GM23338 (cell line): ENCODE measurements at regions not wholly inside any gene's neighbourhood (a gene's known extent, or its start where the extent isn't known, plus 50 kb on each side); places are given as distances from the start of the nearest gene placed in this dataset.

Experiments
- ATAC-seq: fragments of 200-7000 bp; cut with Tn5 transposase; 3 replicates; pipeline ENCODE4 v1.9.1; 2020
- DNase-seq: peaks from one replicate; pipeline ENCODE4 v3.0.0-alpha.2; 2015; ENCODE audit warnings: low spot score
- H2AFZ ChIP-seq: fragments of 200-600 bp; sonication (generic); 2 replicates; pipeline ENCODE4 v1.8.0; 2016; ENCODE audit warnings: antibody characterized with exemption, mild to moderate bottlenecking, moderate library complexity
- H3F3A ChIP-seq: fragments of 200-600 bp; sonication (generic); replicated peaks from 2 replicates; pipeline ENCODE4 v1.8.0; 2017; ENCODE audit warnings: antibody characterized with exemption, mixed run types, low read depth
- H3K27ac ChIP-seq: fragments of 200-600 bp; sonication (generic); 2 replicates; pipeline ENCODE4 v1.6.1; 2016; ENCODE audit warnings: low read depth
- H3K27me3 ChIP-seq: fragments of 200-600 bp; sonication (generic); 2 replicates; pipeline ENCODE4 v1.8.0; 2016; ENCODE audit warnings: mild to moderate bottlenecking, mixed run types, moderate library complexity; ENCODE audit not compliant: insufficient read depth
- H3K36me3 ChIP-seq: fragments of 200-600 bp; sonication (generic); 2 replicates; pipeline ENCODE4 v1.8.0; 2016; ENCODE audit warnings: mild to moderate bottlenecking; ENCODE audit not compliant: insufficient read depth
- H3K4me1 ChIP-seq: fragments of 200-600 bp; sonication (generic); 2 replicates; pipeline ENCODE4 v1.8.0; 2016; ENCODE audit warnings: mild to moderate bottlenecking, moderate library complexity; ENCODE audit not compliant: insufficient read depth
- H3K4me2 ChIP-seq: fragments of 200-600 bp; sonication (generic); 2 replicates; pipeline ENCODE4 v1.7.1; 2017; ENCODE audit warnings: mixed run types
- H3K4me3 ChIP-seq: fragments of 200-600 bp; sonication (generic); 2 replicates; pipeline ENCODE4 v1.6.1; 2016; ENCODE audit warnings: mixed run types
- H3K79me2 ChIP-seq: fragments of 200-600 bp; sonication (generic); replicated peaks from 2 replicates; pipeline ENCODE4 v1.8.0; 2017; ENCODE audit warnings: mild to moderate bottlenecking; ENCODE audit not compliant: insufficient read depth
- H3K9me2 ChIP-seq: fragments of 200-600 bp; sonication (generic); 2 replicates; pipeline ENCODE4 v1.8.0; 2017; ENCODE audit not compliant: insufficient read depth
- H4K20me1 ChIP-seq: fragments of 200-600 bp; sonication (generic); replicated peaks from 2 replicates; pipeline ENCODE4 v1.8.0; 2017; ENCODE audit warnings: mild to moderate bottlenecking; ENCODE audit not compliant: insufficient read depth
- H3K27ac Mint-ChIP-seq: 2 replicates; pipeline ENCODE4 v1.8.0; 2020; ENCODE audit warnings: inconsistent platforms, mild to moderate bottlenecking, moderate library complexity, mixed read lengths
- H3K27me3 Mint-ChIP-seq: 3 replicates; pipeline ENCODE4 v1.8.0; 2022; ENCODE audit warnings: low read depth, mild to moderate bottlenecking, moderate library complexity, mixed read lengths, inconsistent platforms; ENCODE audit not compliant: insufficient read depth, poor library complexity
- H3K36me3 Mint-ChIP-seq: 3 replicates; pipeline ENCODE4 v1.8.0; 2021; ENCODE audit warnings: low read depth, mild to moderate bottlenecking, inconsistent platforms, moderate library complexity, mixed read lengths
- H3K4me1 Mint-ChIP-seq: 3 replicates; pipeline ENCODE4 v1.8.0; 2020; ENCODE audit warnings: mild to moderate bottlenecking, inconsistent platforms, mixed read lengths
- H3K4me3 Mint-ChIP-seq: 3 replicates; pipeline ENCODE4 v1.8.0; 2021; ENCODE audit warnings: moderate library complexity, mild to moderate bottlenecking, inconsistent platforms, mixed read lengths
- H3K9me3 Mint-ChIP-seq: 3 replicates; pipeline ENCODE4 v1.8.0; 2020; ENCODE audit warnings: moderate library complexity, mild to moderate bottlenecking, inconsistent platforms, mixed read lengths
- CREB1 ChIP-seq: fragments of 250-450 bp; sonication (Bioruptor Pico); IDR thresholded peaks from 2 replicates; pipeline ENCODE4 v1.5.0; 2020; ENCODE audit warnings: low read depth, mild to moderate bottlenecking, moderate library complexity
- EZH2 ChIP-seq: fragments of 200-600 bp; sonication (generic); IDR thresholded peaks from one replicate; pipeline ENCODE4 v1.8.0; 2017; ENCODE audit warnings: antibody characterized with exemption, mild to moderate bottlenecking, low read depth; ENCODE audit not compliant: unreplicated experiment
- EZH2phosphoT487 ChIP-seq: fragments of 200-600 bp; sonication (generic); IDR thresholded peaks from one replicate; pipeline ENCODE4 v1.8.1; 2018; ENCODE audit warnings: antibody characterized with exemption; ENCODE audit not compliant: unreplicated experiment
- JUNB ChIP-seq: IDR thresholded peaks from one replicate; pipeline ENCODE4 v1.6.1; 2016; ENCODE audit warnings: antibody characterized with exemption; ENCODE audit not compliant: unreplicated experiment
- NANOG ChIP-seq: IDR thresholded peaks from 2 replicates; pipeline ENCODE4 v1.6.1; 2016; ENCODE audit warnings: antibody characterized with exemption, borderline replicate concordance
- POLR2AphosphoS5 ChIP-seq: IDR thresholded peaks from 2 replicates; pipeline ENCODE4 v1.6.1; 2016; ENCODE audit warnings: antibody characterized with exemption, low read depth
- STAT1 ChIP-seq: IDR thresholded peaks from one replicate; pipeline ENCODE4 v1.6.1; 2016; ENCODE audit warnings: antibody characterized with exemption; ENCODE audit not compliant: unreplicated experiment
- ZNF114 ChIP-seq: fragments of 250-450 bp; sonication (Bioruptor Pico); IDR thresholded peaks from 2 replicates; pipeline ENCODE4 v1.5.0; 2020; ENCODE audit warnings: mild to moderate bottlenecking, moderate library complexity
- ZNF331 ChIP-seq: fragments of 250-450 bp; sonication (Bioruptor Pico); IDR thresholded peaks from 2 replicates; pipeline ENCODE4 v1.5.0; 2020; ENCODE audit warnings: low read depth, mild to moderate bottlenecking, moderate library complexity
- TF ChIP-seq, protein P1 (sequence below): fragments of 250-450 bp; sonication (Bioruptor Pico); IDR thresholded peaks from 2 replicates; pipeline ENCODE4 v1.5.0; 2020; ENCODE audit warnings: mild to moderate bottlenecking, moderate library complexity
- TF ChIP-seq, protein P2 (sequence below): IDR thresholded peaks from 2 replicates; pipeline ENCODE4 v1.6.1; 2016; ENCODE audit warnings: antibody characterized with exemption
- TF ChIP-seq, protein P3 (sequence below): IDR thresholded peaks from one replicate; pipeline ENCODE4 v1.6.1; 2018; ENCODE audit warnings: antibody characterized with exemption; ENCODE audit not compliant: unreplicated experiment
- TF ChIP-seq, protein P4 (sequence below), 2 experiments: fragments of 200-600 bp in 1 of 2; sonication (generic) in 1 of 2; conservative IDR thresholded peaks; 2 replicates each; pipeline versions ENCODE4 v1.5.1 to v1.6.1; 2016 to 2017; ENCODE audit warnings: antibody characterized with exemption in 2 of 2, low read depth in 2 of 2, mild to moderate bottlenecking in 2 of 2, moderate library complexity in 1 of 2

DNA sequence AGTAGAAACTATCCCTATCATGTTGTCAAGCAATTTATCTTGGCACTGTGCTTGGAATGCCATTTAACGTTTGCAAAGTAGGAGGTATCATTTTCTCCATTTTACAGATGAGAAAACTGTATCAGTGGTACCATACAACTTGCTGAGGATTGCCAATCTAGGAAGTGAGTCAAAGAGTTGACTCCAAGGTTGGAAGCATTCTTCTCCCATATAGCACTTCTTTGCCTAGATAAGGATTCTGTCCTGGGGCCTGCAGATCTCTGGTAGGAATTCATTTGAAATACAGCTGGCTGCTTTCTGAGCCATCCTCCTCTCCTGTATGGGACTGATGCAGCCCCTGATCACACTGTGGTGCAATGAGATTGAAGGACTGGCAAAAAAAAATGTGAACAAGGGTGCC lies 170.2 kb downstream of the ALDH1A2 start:
- Mint-ChIP-seq H3K27me3 (peaks cover 3% of the 10 kb centered on the region), H3K9me3 (no peaks in the 10 kb centered on the region), H3K4me3 (no peak overlapping the region), H3K36me3 (no peaks in the 10 kb centered on the region), H3K4me1 (no peaks in the 10 kb centered on the region), H3K27ac (no peak overlapping the region)
- no peaks in the 10 kb centered on the region for H3K4me1 ChIP-seq
- no peak overlapping the region for H2AFZ ChIP-seq
- peaks cover 4% of the 10 kb centered on the region; the same call in 1 of the 2 replicates for H3K9me2 ChIP-seq
- no peak overlapping the region for H3K4me3 ChIP-seq
- TF ChIP-seq, protein P1, sequence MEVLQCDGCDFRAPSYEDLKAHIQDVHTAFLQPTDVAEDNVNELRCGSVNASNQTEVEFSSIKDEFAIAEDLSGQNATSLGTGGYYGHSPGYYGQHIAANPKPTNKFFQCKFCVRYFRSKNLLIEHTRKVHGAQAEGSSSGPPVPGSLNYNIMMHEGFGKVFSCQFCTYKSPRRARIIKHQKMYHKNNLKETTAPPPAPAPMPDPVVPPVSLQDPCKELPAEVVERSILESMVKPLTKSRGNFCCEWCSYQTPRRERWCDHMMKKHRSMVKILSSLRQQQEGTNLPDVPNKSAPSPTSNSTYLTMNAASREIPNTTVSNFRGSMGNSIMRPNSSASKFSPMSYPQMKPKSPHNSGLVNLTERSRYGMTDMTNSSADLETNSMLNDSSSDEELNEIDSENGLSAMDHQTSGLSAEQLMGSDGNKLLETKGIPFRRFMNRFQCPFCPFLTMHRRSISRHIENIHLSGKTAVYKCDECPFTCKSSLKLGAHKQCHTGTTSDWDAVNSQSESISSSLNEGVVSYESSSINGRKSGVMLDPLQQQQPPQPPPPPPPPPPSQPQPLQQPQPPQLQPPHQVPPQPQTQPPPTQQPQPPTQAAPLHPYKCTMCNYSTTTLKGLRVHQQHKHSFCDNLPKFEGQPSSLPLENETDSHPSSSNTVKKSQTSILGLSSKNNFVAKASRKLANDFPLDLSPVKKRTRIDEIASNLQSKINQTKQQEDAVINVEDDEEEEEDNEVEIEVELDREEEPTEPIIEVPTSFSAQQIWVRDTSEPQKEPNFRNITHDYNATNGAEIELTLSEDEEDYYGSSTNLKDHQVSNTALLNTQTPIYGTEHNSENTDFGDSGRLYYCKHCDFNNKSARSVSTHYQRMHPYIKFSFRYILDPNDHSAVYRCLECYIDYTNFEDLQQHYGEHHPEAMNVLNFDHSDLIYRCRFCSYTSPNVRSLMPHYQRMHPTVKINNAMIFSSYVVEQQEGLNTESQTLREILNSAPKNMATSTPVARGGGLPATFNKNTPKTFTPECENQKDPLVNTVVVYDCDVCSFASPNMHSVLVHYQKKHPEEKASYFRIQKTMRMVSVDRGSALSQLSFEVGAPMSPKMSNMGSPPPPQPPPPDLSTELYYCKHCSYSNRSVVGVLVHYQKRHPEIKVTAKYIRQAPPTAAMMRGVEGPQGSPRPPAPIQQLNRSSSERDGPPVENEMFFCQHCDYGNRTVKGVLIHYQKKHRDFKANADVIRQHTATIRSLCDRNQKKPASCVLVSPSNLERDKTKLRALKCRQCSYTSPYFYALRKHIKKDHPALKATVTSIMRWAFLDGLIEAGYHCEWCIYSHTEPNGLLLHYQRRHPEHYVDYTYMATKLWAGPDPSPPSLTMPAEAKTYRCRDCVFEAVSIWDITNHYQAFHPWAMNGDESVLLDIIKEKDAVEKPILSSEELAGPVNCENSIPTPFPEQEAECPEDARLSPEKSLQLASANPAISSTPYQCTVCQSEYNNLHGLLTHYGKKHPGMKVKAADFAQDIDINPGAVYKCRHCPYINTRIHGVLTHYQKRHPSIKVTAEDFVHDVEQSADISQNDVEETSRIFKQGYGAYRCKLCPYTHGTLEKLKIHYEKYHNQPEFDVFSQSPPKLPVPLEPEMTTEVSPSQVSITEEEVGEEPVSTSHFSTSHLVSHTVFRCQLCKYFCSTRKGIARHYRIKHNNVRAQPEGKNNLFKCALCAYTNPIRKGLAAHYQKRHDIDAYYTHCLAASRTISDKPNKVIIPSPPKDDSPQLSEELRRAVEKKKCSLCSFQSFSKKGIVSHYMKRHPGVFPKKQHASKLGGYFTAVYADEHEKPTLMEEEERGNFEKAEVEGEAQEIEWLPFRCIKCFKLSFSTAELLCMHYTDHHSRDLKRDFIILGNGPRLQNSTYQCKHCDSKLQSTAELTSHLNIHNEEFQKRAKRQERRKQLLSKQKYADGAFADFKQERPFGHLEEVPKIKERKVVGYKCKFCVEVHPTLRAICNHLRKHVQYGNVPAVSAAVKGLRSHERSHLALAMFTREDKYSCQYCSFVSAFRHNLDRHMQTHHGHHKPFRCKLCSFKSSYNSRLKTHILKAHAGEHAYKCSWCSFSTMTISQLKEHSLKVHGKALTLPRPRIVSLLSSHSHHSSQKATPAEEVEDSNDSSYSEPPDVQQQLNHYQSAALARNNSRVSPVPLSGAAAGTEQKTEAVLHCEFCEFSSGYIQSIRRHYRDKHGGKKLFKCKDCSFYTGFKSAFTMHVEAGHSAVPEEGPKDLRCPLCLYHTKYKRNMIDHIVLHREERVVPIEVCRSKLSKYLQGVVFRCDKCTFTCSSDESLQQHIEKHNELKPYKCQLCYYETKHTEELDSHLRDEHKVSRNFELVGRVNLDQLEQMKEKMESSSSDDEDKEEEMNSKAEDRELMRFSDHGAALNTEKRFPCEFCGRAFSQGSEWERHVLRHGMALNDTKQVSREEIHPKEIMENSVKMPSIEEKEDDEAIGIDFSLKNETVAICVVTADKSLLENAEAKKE (CRISPR knock-in tag) = no peak
- TF ChIP-seq EZH2phosphoT487 (no peak), ZNF114 (CRISPR knock-in tag) (no peak), EZH2 (no peak), CREB1 (CRISPR knock-in tag) (no peak), POLR2AphosphoS5 (no peak), NANOG (no peak), JUNB (no peak), STAT1 (no peak), ZNF331 (no peak)
- TF ChIP-seq, protein P2, sequence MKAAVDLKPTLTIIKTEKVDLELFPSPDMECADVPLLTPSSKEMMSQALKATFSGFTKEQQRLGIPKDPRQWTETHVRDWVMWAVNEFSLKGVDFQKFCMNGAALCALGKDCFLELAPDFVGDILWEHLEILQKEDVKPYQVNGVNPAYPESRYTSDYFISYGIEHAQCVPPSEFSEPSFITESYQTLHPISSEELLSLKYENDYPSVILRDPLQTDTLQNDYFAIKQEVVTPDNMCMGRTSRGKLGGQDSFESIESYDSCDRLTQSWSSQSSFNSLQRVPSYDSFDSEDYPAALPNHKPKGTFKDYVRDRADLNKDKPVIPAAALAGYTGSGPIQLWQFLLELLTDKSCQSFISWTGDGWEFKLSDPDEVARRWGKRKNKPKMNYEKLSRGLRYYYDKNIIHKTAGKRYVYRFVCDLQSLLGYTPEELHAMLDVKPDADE = no peak
- TF ChIP-seq, protein P3, sequence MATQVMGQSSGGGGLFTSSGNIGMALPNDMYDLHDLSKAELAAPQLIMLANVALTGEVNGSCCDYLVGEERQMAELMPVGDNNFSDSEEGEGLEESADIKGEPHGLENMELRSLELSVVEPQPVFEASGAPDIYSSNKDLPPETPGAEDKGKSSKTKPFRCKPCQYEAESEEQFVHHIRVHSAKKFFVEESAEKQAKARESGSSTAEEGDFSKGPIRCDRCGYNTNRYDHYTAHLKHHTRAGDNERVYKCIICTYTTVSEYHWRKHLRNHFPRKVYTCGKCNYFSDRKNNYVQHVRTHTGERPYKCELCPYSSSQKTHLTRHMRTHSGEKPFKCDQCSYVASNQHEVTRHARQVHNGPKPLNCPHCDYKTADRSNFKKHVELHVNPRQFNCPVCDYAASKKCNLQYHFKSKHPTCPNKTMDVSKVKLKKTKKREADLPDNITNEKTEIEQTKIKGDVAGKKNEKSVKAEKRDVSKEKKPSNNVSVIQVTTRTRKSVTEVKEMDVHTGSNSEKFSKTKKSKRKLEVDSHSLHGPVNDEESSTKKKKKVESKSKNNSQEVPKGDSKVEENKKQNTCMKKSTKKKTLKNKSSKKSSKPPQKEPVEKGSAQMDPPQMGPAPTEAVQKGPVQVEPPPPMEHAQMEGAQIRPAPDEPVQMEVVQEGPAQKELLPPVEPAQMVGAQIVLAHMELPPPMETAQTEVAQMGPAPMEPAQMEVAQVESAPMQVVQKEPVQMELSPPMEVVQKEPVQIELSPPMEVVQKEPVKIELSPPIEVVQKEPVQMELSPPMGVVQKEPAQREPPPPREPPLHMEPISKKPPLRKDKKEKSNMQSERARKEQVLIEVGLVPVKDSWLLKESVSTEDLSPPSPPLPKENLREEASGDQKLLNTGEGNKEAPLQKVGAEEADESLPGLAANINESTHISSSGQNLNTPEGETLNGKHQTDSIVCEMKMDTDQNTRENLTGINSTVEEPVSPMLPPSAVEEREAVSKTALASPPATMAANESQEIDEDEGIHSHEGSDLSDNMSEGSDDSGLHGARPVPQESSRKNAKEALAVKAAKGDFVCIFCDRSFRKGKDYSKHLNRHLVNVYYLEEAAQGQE = no peak
- TF ChIP-seq, protein P4, sequence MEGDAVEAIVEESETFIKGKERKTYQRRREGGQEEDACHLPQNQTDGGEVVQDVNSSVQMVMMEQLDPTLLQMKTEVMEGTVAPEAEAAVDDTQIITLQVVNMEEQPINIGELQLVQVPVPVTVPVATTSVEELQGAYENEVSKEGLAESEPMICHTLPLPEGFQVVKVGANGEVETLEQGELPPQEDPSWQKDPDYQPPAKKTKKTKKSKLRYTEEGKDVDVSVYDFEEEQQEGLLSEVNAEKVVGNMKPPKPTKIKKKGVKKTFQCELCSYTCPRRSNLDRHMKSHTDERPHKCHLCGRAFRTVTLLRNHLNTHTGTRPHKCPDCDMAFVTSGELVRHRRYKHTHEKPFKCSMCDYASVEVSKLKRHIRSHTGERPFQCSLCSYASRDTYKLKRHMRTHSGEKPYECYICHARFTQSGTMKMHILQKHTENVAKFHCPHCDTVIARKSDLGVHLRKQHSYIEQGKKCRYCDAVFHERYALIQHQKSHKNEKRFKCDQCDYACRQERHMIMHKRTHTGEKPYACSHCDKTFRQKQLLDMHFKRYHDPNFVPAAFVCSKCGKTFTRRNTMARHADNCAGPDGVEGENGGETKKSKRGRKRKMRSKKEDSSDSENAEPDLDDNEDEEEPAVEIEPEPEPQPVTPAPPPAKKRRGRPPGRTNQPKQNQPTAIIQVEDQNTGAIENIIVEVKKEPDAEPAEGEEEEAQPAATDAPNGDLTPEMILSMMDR (conservative IDR thresholded peaks at IDR 0.05; ENCODE audit: low read depth in 2 of 2) = no peak
- no peaks in the 10 kb centered on the region for H3K36me3 ChIP-seq
- H3K27me3 ChIP-seq = no peaks in the 10 kb centered on the region
- H3F3A ChIP-seq = no peaks in the 10 kb centered on the region
- no peak overlapping the region for H3K27ac ChIP-seq
- no peak overlapping the region for H3K4me2 ChIP-seq
- ATAC-seq = no peak
- no peak for DNase-seq
- H4K20me1 ChIP-seq = no peaks in the 10 kb centered on the region
- no peaks in the 10 kb centered on the region for H3K79me2 ChIP-seq
